ENCODE measurements at regions not wholly inside any gene's neighbourhood (a gene's known extent, or its start where the extent isn't known, plus 50 kb on each side); places are given as distances from the start of the nearest gene placed in this dataset.
"Not testable (repeated sequence)": the region's sequence is repeated elsewhere in the genome, so short reads cannot be mapped to it uniquely, and the experiment has no call there.

- no peak for DNase-seq
Observed at GRCh38 chr3:75129101-75129500, 514.6 kb upstream of the CNTN3 start.

GRCh38 chr3:75136100-75136897, 521.8 kb upstream of the CNTN3 start:
- no peak for DNase-seq

GRCh38 chr3:75138345-75138744, 523.9 kb upstream of the CNTN3 start:
- no peak for DNase-seq

GRCh38 chr3:75140904-75141615, 523.1 kb upstream of the FRG2C start:
- DNase-seq: no peak

GRCh38 chr3:75144406-75144805, 519.7 kb upstream of the FRG2C start:
- no peak for DNase-seq

- DNase-seq: peak; percentile 1
Observed at GRCh38 chr3:75171630-75172230, 492.4 kb upstream of the FRG2C start.

GRCh38 chr3:75176937-75177336, 487.2 kb upstream of the FRG2C start:
- no peak for DNase-seq

- no peak for DNase-seq
Observed at GRCh38 chr3:75180235-75180944, 483.7 kb upstream of the FRG2C start.

- no peak for DNase-seq
Observed at GRCh38 chr3:75180945-75181298, 483.2 kb upstream of the FRG2C start.

- DNase-seq: no peak
Observed at GRCh38 chr3:75188962-75189361, 475.2 kb upstream of the FRG2C start.

- DNase-seq: no peak
Observed at GRCh38 chr3:75192146-75192616, 471.9 kb upstream of the FRG2C start.

- DNase-seq: no peak
Observed at GRCh38 chr3:75193797-75194196, 470.3 kb upstream of the FRG2C start.

GRCh38 chr3:75214332-75214731, 449.8 kb upstream of the FRG2C start:
- not testable (repeated sequence) for DNase-seq

- no peak for DNase-seq
Observed at GRCh38 chr3:75218577-75218976, 445.6 kb upstream of the FRG2C start.

- no peak for DNase-seq
Observed at GRCh38 chr3:75220932-75221331, 443.2 kb upstream of the FRG2C start.

GRCh38 chr3:75224412-75224811, 439.7 kb upstream of the FRG2C start:
- DNase-seq: no peak

GRCh38 chr3:75232216-75232615, 431.9 kb upstream of the FRG2C start:
- no peak for DNase-seq

- DNase-seq: no peak
Observed at GRCh38 chr3:75235631-75236030, 428.5 kb upstream of the FRG2C start.

- no peak for DNase-seq
Observed at GRCh38 chr3:75237053-75237452, 427.1 kb upstream of the FRG2C start.

GRCh38 chr3:75237477-75237876, 426.7 kb upstream of the FRG2C start:
- no peak for DNase-seq

GRCh38 chr3:75241226-75241962, 422.7 kb upstream of the FRG2C start:
- DNase-seq: not testable (repeated sequence)

- no peak for DNase-seq
Observed at GRCh38 chr3:75242012-75242735, 422.0 kb upstream of the FRG2C start.
